GM18873 (cell line): ENCODE measurements at regions not wholly inside any gene's neighbourhood (a gene's known extent, or its start where the extent isn't known, plus 50 kb on each side); places are given as distances from the start of the nearest gene placed in this dataset.
"Not testable (repeated sequence)": the region's sequence is repeated elsewhere in the genome, so short reads cannot be mapped to it uniquely, and the experiment has no call there.

ENCODE experiments used
- ATAC-seq: cut with Tn5 transposase; IDR thresholded peaks from one replicate; pipeline ENCODE4 v1.9.1; 2021; ENCODE audit warnings: mild to moderate bottlenecking, moderate library complexity, moderate number of reproducible peaks; ENCODE audit not compliant: unreplicated experiment, low FRiP score

DNA sequence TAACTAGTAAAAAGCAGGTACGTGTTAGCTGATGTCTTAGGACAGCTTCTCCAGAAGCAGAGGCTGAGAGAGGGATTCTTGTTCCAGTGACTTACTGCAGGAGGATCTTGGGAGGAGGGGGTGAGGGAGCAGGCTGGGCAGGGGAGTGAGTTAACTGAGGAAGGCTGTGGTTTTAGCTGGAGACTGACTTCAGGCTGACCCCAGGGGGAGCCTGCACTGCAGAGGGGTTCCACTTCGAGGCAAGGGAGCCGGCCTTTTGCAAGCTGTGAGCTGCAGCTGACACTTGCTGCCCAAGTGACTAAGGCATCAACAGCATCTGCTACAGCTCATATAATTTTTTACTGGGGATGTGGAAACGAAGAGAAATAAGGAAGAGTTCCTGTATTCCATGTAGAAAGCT, 50.4 kb upstream of the SOD1 start:
- no peak for ATAC-seq

DNA sequence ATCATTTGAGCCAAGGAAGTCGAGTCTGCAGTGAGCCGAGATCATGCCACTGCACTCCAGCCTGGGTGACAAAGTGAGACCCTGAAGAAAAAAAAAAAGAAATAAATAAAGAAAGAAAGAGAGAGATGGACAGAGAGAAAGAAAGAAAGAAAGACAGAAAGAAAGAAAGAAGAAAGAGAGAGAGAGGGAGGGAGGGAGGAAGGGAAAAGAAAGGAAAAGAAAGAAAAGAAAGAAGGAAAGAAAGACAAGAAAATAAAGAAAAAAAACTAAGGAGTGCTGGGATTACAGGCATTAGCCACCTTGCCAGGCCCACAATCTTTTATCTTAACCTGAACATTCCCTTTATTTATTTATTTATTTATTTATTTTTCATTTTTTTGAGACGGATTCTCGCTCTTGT, 51.7 kb upstream of the SOD1 start:
- ATAC-seq, result no peak

DNA sequence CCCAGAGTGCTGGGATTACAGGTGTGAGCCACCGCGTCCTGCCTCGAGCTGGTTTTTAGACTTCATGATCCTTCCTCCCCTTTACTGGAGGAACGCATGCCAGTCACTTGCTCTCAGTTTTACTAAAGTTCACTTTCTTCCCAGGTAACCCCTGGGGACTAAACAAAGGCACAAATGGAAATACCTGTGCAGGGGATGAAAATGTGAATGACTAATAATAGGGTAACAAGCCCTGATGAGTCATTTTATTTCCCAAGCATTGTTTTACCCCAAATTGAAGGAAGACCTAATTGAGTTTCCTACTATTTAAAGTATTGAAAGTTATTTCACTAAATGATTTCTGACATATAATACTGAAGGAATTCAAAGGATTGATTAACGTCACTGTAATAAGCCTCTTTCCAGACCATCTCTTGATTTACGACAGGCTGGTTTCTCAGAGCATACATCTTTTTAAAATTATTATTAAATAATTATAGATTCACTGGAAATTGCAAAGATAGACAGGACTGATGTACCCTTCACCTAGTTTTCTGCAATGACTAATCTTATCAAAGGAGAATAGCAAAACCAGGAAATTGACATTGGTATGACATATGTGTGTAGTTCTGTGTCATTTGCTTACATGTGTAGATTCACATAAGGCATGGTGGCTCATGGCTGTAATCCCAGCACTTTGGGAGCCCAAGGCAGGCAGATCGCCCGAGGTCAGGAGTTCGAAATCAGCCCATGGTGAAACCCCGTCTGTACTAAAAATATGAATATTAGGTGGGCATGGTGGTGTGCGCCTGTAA, 53.2 kb upstream of the SOD1 start:
- ATAC-seq, result no peak

DNA sequence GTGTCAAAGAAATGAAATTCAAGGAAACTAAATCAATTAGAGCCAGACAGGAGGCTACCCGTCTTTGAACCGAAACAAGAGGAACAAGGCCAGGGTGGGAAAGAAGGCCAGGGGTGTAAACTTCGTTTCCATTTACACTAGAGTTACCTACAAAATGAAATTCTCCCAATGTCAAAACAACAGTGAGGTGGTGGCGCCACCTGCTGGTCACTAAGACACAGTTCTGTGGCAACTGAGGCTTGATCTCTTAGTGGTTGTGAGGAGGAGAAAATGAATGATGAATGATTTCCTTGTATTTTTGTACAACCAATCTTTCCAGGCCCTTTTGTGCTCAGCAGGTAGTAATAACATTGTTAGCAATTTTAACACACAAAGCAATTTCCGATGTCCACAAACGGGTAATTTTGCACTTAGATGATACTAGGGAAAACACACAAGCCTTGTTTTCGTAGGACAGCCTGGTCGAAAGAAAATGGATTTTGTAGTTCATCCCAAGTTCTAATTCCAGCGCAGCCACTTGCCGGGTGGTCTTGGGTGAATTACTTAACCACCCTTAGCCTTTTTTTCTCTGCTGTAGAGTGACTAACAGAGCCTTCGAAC, 54.8 kb upstream of the SOD1 start:
- no peak for ATAC-seq

DNA sequence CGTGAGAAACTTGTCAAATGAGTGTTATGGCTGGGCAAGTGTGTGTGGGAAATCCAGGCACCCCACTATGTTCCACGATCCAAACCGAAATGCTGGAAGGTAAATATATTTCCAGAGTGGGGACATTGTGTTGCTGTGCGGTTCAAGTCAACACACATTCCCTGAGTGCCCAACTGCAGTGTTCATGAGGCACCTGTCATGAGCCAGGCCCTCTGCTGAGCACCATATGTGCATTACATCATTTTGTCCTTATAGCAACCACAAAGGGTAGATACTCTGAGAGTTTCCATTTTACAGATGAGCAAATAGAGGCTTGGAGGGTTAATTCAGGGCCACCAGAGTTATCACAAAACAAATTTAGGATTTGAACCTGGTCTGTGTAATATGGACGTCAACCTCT, 59.9 kb upstream of the SOD1 start:
- ATAC-seq, result no peak

DNA sequence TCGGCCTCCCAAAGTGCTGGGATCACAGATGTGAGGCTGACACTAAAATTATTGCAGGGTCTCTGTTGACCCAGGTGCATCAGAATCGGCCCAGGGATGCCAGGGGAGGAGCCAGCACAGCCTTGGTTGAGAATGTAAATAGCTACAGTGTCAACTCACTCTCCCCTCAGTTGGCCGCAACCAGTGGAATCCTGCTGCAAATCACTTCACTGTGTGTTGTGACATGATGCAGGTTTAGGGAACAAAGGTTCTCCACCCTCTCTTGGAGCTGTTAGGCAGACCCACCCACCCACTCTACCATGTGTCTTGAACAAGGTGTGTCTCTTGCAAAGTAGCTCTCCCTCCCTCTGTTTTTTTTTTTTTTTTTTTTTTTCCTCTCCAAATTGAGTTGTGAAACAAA, 60.5 kb upstream of the SOD1 start:
- no peak for ATAC-seq

DNA sequence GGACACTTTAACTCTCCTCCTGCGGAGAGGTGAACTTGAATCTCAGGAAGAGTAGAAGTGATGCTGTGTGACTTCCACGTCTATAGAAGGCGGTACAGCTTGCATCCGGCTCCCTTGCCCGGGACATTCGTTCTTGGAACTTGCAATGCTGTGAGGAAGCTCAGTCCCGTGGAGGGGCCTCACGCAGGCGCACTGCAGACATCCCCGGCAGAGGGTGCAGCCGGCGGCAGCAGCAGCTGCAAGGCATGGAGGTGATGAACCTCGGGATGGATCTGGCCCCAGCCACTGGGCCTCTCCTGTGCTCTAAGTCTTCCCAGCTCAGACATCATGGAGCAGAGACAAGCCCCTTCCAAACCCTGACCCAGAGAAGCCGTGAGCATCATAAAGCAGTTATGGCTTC, 61.8 kb upstream of the SOD1 start:
- ATAC-seq, result no peak

DNA sequence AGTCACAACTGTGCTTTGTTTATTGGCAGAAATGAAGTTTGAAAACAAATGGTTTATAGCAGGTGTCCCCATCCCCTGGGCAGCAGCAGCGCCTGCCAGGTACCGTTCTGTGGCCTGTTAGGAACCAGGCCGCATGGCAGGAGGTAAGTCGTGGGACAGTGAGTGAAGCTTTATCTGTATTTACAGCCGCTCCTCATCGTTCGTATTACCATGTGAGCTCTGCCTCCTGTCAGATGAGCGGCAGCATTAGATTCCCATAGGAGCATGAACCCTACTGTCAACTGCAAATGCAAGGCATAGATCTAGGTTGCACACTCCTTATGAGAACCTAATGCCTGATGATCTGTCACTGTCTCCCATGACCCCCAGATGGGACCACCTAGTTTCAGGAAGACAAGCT, 63.4 kb upstream of the SOD1 start:
- ATAC-seq, result no peak

DNA sequence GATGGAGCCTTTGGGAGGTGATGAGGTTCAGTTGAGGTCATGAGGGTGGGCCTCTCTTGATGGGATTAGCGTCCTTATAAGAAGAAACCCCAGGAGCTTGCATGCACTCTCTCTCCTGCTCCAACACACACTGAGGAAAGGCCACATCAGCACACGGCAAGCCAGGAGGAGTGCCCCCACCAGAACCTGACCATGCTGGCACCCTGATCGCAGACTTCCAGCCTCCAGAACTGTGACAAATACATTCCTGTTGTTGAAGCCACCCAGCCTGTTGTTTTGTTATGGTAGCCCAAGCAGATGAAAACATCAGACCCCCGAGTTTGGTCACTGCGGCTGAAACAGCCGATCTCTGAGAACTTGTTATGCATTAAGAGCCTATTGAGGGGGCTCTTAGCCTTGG, 64.8 kb upstream of the SOD1 start:
- ATAC-seq, result no peak

DNA sequence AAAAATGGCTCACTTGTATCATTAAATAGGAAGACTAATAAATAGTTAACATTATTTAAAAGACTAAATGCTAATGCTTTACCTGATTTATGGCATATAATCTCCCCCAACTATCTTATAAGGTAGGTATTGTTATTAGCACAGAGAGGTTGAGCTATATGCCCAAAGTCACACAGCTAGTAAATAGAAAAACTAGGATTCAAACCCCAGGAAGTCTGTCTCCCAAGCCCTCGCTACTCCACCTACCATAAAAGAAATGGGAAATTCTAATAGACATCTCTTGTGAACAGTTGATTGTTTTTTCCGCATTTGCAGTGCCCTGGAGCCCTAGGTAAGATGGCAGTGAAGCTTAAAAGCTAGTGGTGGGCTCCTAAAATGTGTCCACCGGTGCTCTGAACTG, 65.2 kb upstream of the SOD1 start:
- ATAC-seq, result no peak

DNA sequence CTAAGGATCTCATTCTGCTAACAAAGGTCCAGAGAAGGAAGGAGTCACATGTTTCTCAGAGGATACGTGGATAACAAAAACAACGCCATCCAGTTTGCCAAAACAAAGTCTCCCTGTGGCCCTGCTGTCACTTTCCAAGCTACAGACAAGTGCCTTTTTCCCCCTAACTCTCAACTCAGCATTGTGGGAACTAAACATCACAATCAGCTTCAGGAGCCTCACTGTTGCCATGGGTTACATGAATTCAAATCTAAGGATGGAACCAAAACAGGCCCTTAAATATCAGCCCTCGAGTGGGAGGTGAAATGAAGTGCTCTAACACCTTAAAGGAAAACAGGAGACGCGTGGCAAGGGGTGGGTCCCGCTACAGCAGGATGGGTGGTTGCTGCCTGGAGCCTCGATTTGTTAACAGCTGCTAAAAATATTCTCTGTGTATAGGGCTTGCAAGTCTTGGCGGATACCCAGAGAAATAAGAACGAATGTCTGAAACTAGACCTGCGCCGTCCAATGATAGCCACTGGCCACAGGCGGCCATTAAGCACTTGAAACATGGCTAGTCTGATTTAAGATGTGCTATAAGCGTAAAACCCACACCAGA, 66.4 kb upstream of the SOD1 start:
- no peak for ATAC-seq

DNA sequence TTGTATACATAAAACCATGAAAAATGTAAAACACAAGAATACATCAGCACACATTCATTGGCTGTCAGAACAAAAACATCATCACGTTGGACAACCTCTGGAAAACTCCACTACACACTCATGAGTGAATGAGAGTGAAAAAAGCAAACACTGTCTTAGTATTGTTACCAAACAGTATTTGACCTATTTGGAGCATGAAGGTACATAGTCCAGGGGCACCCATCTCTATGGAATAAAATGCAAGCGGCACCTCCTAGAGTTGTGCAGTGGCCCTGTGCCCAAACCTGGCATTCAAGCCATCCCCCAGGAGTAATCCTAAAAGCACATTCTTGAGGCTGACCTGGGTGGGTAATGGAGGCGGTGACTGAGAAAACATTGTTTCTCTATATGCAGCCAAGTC, 67.0 kb upstream of the SOD1 start:
- no peak for ATAC-seq

DNA sequence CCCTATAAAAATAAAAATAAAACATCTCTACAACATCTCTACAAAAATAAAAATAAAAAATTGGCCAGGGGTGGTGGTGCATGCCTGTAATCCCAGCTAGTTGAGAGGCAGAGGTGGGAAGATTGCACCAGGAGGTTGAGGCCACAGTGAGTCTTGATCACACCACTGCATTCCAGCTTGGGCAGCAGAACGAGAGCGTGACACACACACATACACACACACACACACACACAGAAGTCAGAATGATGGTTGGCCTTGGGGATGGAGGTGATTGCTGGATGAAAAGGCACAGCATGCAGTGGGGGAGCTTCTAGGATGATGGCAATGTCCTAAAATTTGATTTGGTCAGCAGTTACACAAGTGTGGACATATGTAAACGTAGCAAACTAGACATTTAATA, 69.7 kb upstream of the SOD1 start:
- no peak for ATAC-seq

DNA sequence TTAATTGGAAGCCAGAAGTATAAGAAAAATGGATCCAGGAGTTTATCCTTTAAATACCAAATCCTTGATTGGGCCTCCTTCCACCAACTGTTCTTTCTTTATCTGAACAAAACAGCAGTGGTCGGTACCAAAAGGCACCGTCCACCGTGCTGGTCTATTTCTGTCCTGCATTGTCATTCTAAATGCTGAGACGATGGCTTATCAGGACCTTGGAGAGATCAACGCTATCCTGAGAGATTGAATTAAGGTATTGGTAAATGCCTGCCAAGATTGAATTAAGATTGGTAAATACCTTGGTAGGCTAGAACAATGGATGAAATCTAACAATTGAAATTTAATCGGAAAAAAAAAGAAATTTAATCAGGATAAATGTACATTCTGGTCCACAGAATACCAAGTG, 73.4 kb upstream of the SOD1 start:
- ATAC-seq, result no peak

DNA sequence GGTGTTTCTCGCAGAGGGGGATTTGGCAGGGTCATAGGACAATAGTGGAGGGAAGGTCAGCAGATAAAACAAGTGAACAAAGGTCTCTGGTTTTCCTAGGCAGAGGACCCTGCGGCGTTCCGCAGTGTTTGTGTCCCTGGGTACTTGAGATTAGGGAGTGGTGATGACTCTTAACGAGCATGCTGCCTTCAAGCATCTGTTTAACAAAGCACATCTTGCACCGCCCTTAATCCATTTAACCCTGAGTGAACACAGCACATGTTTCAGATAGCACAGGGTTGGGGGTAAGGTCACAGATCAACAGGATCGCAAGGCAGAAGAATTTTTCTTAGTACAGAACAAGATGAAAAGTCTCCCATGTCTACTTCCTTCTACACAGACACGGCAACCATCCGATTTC, 75.6 kb upstream of the SOD1 start:
- ATAC-seq, result not testable (repeated sequence)

DNA sequence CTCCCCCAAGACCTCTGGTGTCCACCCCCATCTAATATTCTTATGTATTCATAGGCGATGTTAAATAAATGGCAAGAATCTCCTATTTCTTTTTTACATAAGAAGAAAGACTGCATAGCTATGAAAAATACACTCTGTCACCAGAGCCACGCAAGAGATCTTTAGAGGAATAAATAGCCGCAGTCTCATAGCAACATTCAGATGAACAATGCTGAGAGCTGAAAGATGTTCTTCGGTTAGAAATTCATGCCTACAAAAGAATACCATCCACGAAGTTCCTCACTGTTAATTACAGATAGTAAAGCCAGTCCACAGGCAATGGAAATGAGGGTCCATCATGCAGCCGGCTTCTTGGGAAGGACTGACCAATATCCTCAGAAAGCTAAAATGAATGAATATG, 76.0 kb upstream of the SOD1 start:
- no peak for ATAC-seq

DNA sequence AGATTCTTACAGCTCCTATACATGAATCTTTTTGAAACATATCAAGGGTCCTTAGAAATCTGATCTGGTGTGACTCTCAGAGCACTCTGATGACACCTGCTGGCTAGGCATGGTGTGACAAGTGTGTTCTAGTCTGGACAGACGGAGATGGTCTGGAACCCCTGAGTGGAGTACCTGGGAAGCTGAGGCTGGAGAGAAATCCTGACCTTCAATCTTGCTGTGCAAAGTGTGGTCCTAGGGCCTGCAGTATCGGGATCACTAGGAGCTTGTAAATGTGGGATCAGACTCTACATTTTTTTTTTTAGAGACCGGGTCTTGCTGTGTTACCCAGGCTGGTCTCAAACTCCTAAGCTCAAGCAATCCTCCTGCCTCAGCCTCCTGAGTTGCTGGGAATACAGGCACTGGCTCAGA, 78.6 kb upstream of the SOD1 start:
- ATAC-seq, result peak; percentile 64

DNA sequence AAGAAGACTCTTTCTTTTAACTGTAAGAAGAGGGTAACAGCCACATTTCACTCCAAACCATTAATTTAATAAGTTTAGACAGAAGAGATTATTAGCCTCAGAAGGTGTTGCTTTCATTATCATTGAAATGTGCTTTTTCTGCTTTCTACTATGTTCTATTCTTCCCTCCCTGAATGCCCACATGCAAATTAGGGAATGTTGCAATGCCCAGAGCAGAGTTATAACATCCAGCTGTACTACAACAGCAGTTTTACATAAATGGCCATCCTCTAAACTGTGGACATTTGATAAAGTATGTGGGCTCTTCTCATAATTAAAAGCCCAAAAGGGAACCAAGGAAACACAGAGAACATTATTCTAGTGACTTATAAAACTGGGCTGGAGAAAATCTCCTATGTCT, 82.2 kb upstream of the SOD1 start:
- no peak for ATAC-seq

DNA sequence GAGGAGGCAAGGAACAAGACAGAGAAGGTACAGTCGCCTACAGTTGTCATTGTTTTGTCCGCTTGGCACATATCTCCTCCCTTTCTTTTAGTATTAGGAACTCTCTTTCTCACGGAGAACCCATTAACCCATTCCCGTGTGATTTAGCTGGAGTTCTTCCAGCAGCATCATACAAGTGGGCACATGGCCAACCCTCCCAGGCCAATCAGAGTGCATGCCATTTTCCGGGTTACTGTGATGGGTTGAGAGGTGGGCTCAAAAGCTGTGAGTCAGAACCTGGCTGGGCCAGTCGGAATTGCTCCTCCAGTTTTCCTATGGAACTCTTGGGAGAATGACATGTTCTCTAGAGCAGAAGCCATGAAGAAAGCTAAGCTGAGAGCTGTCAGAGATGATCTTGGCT, 83.1 kb upstream of the SOD1 start:
- no peak for ATAC-seq

DNA sequence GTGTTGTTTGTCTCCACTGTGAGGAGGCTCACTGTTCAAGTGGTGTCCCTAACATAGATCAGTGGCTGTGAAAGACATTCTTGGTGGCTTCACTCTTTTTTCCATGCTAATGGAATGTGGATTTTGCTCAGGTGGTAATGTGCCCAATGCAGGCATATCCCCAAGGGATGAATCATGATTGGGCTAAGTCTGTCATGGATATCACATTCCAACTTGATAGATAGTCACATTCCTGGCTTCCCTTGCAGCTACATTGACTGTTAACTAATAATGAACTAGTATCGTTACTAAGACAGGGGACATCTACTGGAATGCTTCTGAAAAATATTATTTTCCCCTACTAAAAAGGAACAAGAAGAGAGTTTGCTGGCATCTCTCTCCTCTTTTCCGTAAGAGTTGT, 86.3 kb upstream of the SOD1 start:
- ATAC-seq, result no peak

DNA sequence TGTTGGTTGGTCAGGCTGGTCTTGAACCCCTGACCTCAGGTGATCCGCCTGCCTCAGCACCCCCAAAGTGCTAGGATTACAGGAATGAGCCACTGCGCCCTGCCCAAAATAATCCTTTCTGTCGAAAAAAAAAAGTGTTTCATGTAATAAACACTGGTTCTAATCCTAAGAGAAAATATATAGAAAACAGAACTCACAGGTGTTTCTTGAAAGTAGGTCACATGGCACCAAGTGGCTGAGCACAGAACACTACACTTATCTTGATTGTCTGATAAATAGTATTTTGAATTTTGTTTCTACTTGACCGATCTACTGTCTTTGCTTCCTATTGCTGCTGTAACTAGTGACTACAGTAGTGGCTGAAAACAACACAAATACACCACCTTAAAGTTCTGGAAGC, 87.6 kb upstream of the SOD1 start:
- no peak for ATAC-seq
